Upper lobe of left lung (tissue), 4 donors: ENCODE measurements at regions not wholly inside any gene's neighbourhood (a gene's known extent, or its start where the extent isn't known, plus 50 kb on each side); places are given as distances from the start of the nearest gene placed in this dataset.

Experiments used
- EP300 ChIP-seq, 4 donors: sonication (generic); formaldehyde crosslinking; IDR thresholded peaks; one replicate each; pipeline ENCODE4 v1.5.1; 2017; ENCODE audit warnings: antibody characterized with exemption in 4 of 4, control low read depth in 2 of 4
- POLR2A ChIP-seq, 4 donors: fragments of 450-650 bp; IDR thresholded peaks; one replicate each; pipeline ENCODE4 v1.5.1; 2016 to 2017; ENCODE audit warnings: antibody characterized with exemption in 4 of 4, mild to moderate bottlenecking in 2 of 4

GRCh38 chr4:166363198-166363597 is 490.2 kb downstream of the TLL1 start:
- no peak for TF ChIP-seq EP300 (IDR thresholded peaks at IDR 0.05)
- TF ChIP-seq POLR2A (IDR thresholded peaks at IDR 0.05): no peak
